ENCODE measurements at regions not wholly inside any gene's neighbourhood (a gene's known extent, or its start where the extent isn't known, plus 50 kb on each side); places are given as distances from the start of the nearest gene placed in this dataset.
A peak's percentile ranks its signal among the peaks of the same experiment; 100 is the strongest.

- Histone ChIP-seq H3K4me3 (ENCODE audit: low read depth in 2 of 2, low read length in 2 of 2) (no peak overlapping the region), H3K9me3 (ENCODE audit: control insufficient read depth, insufficient read depth, low read depth, low read length) (no peaks in the 10 kb centered on the region), H3K27ac (ENCODE audit: low read length) (no peak overlapping the region), H3K36me3 (ENCODE audit: control insufficient read depth, insufficient read depth, low read length) (no peaks in the 10 kb centered on the region), H3K4me1 (ENCODE audit: control insufficient read depth, insufficient read depth, low read length) (no peaks in the 10 kb centered on the region), H3K27me3 (ENCODE audit: control insufficient read depth, insufficient read depth, low read length) (no peaks in the 10 kb centered on the region)
- no TSS peak for BruUV-seq (replicated peaks)
- DNase-seq (ENCODE audit: low read depth, low spot score) (no peak), ATAC-seq (no peak)
- POLR2A ChIA-PET = no interaction called here
- intact Hi-C loops (cut with micrococcal nuclease; ENCODE audit: unreplicated experiment) (no loop called here), in situ Hi-C loops (cut with HindIII; ENCODE audit: low pct_unique_long_range_greater_than_20kb, low sequenced_read_pairs) (no loop called here)
- CTCF ChIA-PET = no interaction called here
- no peak for TF ChIP-seq POLR2AphosphoS5 (IDR thresholded peaks at IDR 0.05; ENCODE audit: low read depth, low read length)
- TF ChIP-seq SIN3A (IDR thresholded peaks at IDR 0.05; ENCODE audit: borderline replicate concordance, insufficient read depth, low read depth, low read length) = no peak
- TF ChIP-seq REST (IDR thresholded peaks at IDR 0.05; ENCODE audit: insufficient read depth in 1 of 2, low read depth in 2 of 2, low read length in 1 of 2) = no peak
- TF ChIP-seq TCF7L2 (IDR thresholded peaks at IDR 0.05; ENCODE audit: low read depth, low read length) = no peak
- TF ChIP-seq CTCF (IDR thresholded peaks at IDR 0.05) = peak; percentile 62
Measured at GRCh38 chr3:173221010-173221409, 80.0 kb upstream of the SPATA16 start.

GRCh38 chr3:173217127-173217526 is 76.1 kb upstream of the SPATA16 start:
- no peak for ATAC-seq
- BruUV-seq (replicated peaks) = no TSS peak

More at GRCh38 chr3:173217127-173217526, 76.1 kb upstream of the SPATA16 start:
- in situ Hi-C loops (cut with HindIII; ENCODE audit: low pct_unique_long_range_greater_than_20kb, low sequenced_read_pairs) = no loop called here
- Histone ChIP-seq H3K9me3 (ENCODE audit: control insufficient read depth, insufficient read depth, low read depth, low read length) (no peaks in the 10 kb centered on the region), H3K27me3 (ENCODE audit: control insufficient read depth, insufficient read depth, low read length) (no peaks in the 10 kb centered on the region), H3K4me3 (ENCODE audit: low read depth in 2 of 2, low read length in 2 of 2) (no peak overlapping the region), H3K36me3 (ENCODE audit: control insufficient read depth, insufficient read depth, low read length) (no peaks in the 10 kb centered on the region), H3K27ac (ENCODE audit: low read length) (no peak overlapping the region), H3K4me1 (ENCODE audit: control insufficient read depth, insufficient read depth, low read length) (no peaks in the 10 kb centered on the region)
- CTCF ChIA-PET = interaction anchor here (0.6 kb wide), 1 partner anchor 233 kb away, joined by 3 read pairs; no protein-coding TSS in a partner anchor
- no peak for TF ChIP-seq CTCF (IDR thresholded peaks at IDR 0.05)
- no peak for TF ChIP-seq POLR2AphosphoS5 (IDR thresholded peaks at IDR 0.05; ENCODE audit: low read depth, low read length)
- TF ChIP-seq REST (IDR thresholded peaks at IDR 0.05; ENCODE audit: insufficient read depth in 1 of 2, low read depth in 2 of 2, low read length in 1 of 2) = no peak
- no peak for TF ChIP-seq SIN3A (IDR thresholded peaks at IDR 0.05; ENCODE audit: borderline replicate concordance, insufficient read depth, low read depth, low read length)
- TF ChIP-seq TCF7L2 (IDR thresholded peaks at IDR 0.05; ENCODE audit: low read depth, low read length) = no peak
- intact Hi-C loops (cut with micrococcal nuclease; ENCODE audit: unreplicated experiment) = no loop called here
- POLR2A ChIA-PET = no interaction called here
- no peak for DNase-seq (ENCODE audit: low read depth, low spot score)

Measured in Panc1 (cell line).